B cell (primary cell): ENCODE measurements at regions not wholly inside any gene's neighbourhood (a gene's known extent, or its start where the extent isn't known, plus 50 kb on each side); places are given as distances from the start of the nearest gene placed in this dataset.
"Not testable (repeated sequence)": the region's sequence is repeated elsewhere in the genome, so short reads cannot be mapped to it uniquely, and the experiment has no call there.

Experiments
- ATAC-seq: fragments of 200-7000 bp; cut with Tn5 transposase; one replicate; pipeline ENCODE4 v1.10.0; 2021; ENCODE audit warnings: low read depth, mild to moderate bottlenecking, moderate number of reproducible peaks, moderate library complexity
- CTCF ChIA-PET: fragments of 350-600 bp; sonication (Branson Sonifier 250); formaldehyde crosslinking; loops from one replicate; lab custom pipeline; 2021; ENCODE audit warnings: antibody characterized with exemption, inconsistent platforms; lab: Charles Lee
- POLR2A ChIA-PET: fragments of 350-600 bp; sonication (Branson Sonifier 250); formaldehyde crosslinking; loops from one replicate; lab custom pipeline; 2021; ENCODE audit warnings: antibody characterized with exemption; lab: Charles Lee
- DNase-seq: peaks from one replicate; pipeline ENCODE4 v3.0.0; 2013
- H2AFZ ChIP-seq: 2 replicates; pipeline ENCODE4 v1.6.1; 2012; ENCODE audit warnings: mild to moderate bottlenecking, low read depth, low read length; ENCODE audit not compliant: insufficient read depth, poor library complexity, severe bottlenecking
- H3K27ac ChIP-seq, 2 donors: 1 replicate in 1 of 2; 2 replicates in 1 of 2; pipeline ENCODE4 v1.5.1; 2012 to 2013; ENCODE audit warnings: low read length in 2 of 2, mild to moderate bottlenecking in 2 of 2, moderate library complexity in 1 of 2
- H3K27me3 ChIP-seq, 4 experiments: fragments of 200-600 bp in 1 of 4; sonication (generic) in 1 of 4; replicated peaks in 1 of 4; 1 replicate in 2 of 4; 2 replicates in 2 of 4; pipeline versions ENCODE4 v1.6.1 to v1.7.0; 2013 to 2016; ENCODE audit warnings: low read length in 3 of 4, mild to moderate bottlenecking in 2 of 4, mixed read lengths in 1 of 4, moderate library complexity in 1 of 4; ENCODE audit not compliant: insufficient read depth in 4 of 4, control insufficient read depth in 3 of 4; ENCODE audit errors: control extremely low read depth in 1 of 4
- H3K36me3 ChIP-seq, 2 experiments: replicated peaks in 1 of 2; 1 replicate in 1 of 2; 2 replicates in 1 of 2; pipeline versions ENCODE4 v1.6.1 to v1.7.1; 2013; ENCODE audit warnings: low read length in 1 of 2; ENCODE audit not compliant: insufficient read depth in 2 of 2, control insufficient read depth in 1 of 2; ENCODE audit errors: control extremely low read depth in 1 of 2, extremely low read depth in 1 of 2
- H3K4me1 ChIP-seq, 2 donors: fragments of 200-600 bp in 1 of 2; sonication (generic) in 1 of 2; 1 replicate in 1 of 2; 2 replicates in 1 of 2; pipeline versions ENCODE4 v1.5.1 to v1.6.1; 2013 to 2017; ENCODE audit warnings: low read length in 2 of 2; ENCODE audit not compliant: control insufficient read depth in 2 of 2, insufficient read depth in 2 of 2
- H3K4me2 ChIP-seq: replicated peaks from 2 replicates; pipeline ENCODE3; 2012; ENCODE audit warnings: mild to moderate bottlenecking, low read depth, low read length; ENCODE audit not compliant: poor library complexity, severe bottlenecking
- H3K4me3 ChIP-seq, 5 experiments: fragments of 200-600 bp in 1 of 5; sonication (generic) in 1 of 5; 1 replicate in 3 of 5; 2 replicates in 2 of 5; pipeline versions ENCODE4 v1.5.1 to v1.7.0; 2011 to 2016; ENCODE audit warnings: low read length in 4 of 5, mild to moderate bottlenecking in 4 of 5, low read depth in 2 of 5, control low read depth in 1 of 5, moderate library complexity in 1 of 5; ENCODE audit not compliant: insufficient read depth in 1 of 5; ENCODE audit errors: control extremely low read depth in 1 of 5, extremely low read depth in 1 of 5
- H3K79me2 ChIP-seq: fragments of 200-600 bp; sonication (generic); one replicate; pipeline ENCODE4 v1.6.0; 2016; ENCODE audit warnings: low read length; ENCODE audit not compliant: control insufficient read depth, insufficient read depth
- H3K9ac ChIP-seq: fragments of 200-600 bp; sonication (generic); 2 replicates; pipeline ENCODE4 v1.6.1; 2017; ENCODE audit warnings: mild to moderate bottlenecking, low read length, moderate library complexity
- H3K9me3 ChIP-seq, 3 donors: one replicate each; pipeline versions ENCODE4 v1.6.1 to v1.7.1; 2013; ENCODE audit warnings: low read length in 2 of 3; ENCODE audit not compliant: control insufficient read depth in 2 of 3, insufficient read depth in 1 of 3; ENCODE audit errors: control extremely low read depth in 1 of 3
- H4K20me1 ChIP-seq: 2 replicates; pipeline ENCODE4 v1.6.0; 2012; ENCODE audit warnings: mild to moderate bottlenecking, low read length; ENCODE audit not compliant: insufficient read depth, control insufficient read depth, poor library complexity, severe bottlenecking
- H3K27ac Mint-ChIP-seq: one replicate; pipeline ENCODE4 v1.8.0; 2021; ENCODE audit warnings: mixed read lengths
- H3K27me3 Mint-ChIP-seq: one replicate; pipeline ENCODE4 v1.8.0; 2021; ENCODE audit warnings: mixed read lengths
- H3K4me1 Mint-ChIP-seq: one replicate; pipeline ENCODE4 v1.8.0; 2021; ENCODE audit warnings: mixed read lengths
- H3K4me3 Mint-ChIP-seq: one replicate; pipeline ENCODE4 v1.8.0; 2021; ENCODE audit warnings: mixed read lengths
- H3K9me3 Mint-ChIP-seq: one replicate; pipeline ENCODE4 v1.8.0; 2022; ENCODE audit warnings: mixed read lengths; ENCODE audit not compliant: insufficient read depth
- EZH2 ChIP-seq: IDR thresholded peaks from 2 replicates; pipeline ENCODE4 v1.6.1; 2012; ENCODE audit warnings: borderline replicate concordance, low read depth, mild to moderate bottlenecking, moderate library complexity, low read length; ENCODE audit not compliant: insufficient read depth, poor library complexity, severe bottlenecking
- WGBS: methylation state at CpG from one replicate; pipeline ENCODE4 v1.1.5; 2013; ENCODE audit warnings: missing lambda C conversion rate; ENCODE audit not compliant: insufficient coverage; 5-methylcytosine and 5-hydroxymethylcytosine counted together
- intact Hi-C: fragments of 100-400 bp; cut with micrococcal nuclease; formaldehyde crosslinking; loops from one replicate; pipeline ENCODE4 v1.10.0; 2022
- TF ChIP-seq, protein P1 (sequence below): fragments of 200-600 bp; IDR thresholded peaks from one replicate; pipeline ENCODE4 v1.8.0; 2022; ENCODE audit warnings: antibody characterized with exemption, mild to moderate bottlenecking

DNA sequence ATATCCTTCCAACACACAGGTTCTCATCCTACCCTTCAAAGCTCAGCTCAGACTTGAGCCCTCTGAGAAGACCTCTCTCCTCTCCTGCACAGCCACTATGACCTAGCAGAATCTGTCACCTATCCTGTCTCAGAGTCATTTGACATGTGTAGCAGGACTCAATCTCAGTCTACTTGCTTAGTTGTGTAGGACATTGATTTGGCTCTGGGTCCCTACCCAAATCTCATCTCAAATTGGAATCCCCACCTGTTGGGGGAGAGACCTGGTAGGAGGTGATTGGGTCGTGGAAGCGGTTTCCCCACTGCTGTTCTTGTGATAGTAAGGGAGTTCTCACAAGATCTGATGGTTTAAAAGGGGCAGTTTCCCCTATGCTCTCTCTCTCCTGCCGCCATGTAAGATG lies 297.9 kb downstream of the CD83 start:
- WGBS = no CpG with 5 or more reads among the region's 3 CpGs
- no peak for TF ChIP-seq EZH2
- TF ChIP-seq, protein P1, sequence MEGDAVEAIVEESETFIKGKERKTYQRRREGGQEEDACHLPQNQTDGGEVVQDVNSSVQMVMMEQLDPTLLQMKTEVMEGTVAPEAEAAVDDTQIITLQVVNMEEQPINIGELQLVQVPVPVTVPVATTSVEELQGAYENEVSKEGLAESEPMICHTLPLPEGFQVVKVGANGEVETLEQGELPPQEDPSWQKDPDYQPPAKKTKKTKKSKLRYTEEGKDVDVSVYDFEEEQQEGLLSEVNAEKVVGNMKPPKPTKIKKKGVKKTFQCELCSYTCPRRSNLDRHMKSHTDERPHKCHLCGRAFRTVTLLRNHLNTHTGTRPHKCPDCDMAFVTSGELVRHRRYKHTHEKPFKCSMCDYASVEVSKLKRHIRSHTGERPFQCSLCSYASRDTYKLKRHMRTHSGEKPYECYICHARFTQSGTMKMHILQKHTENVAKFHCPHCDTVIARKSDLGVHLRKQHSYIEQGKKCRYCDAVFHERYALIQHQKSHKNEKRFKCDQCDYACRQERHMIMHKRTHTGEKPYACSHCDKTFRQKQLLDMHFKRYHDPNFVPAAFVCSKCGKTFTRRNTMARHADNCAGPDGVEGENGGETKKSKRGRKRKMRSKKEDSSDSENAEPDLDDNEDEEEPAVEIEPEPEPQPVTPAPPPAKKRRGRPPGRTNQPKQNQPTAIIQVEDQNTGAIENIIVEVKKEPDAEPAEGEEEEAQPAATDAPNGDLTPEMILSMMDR = no peak
- H3K27ac Mint-ChIP-seq = no peak overlapping the region

DNA sequence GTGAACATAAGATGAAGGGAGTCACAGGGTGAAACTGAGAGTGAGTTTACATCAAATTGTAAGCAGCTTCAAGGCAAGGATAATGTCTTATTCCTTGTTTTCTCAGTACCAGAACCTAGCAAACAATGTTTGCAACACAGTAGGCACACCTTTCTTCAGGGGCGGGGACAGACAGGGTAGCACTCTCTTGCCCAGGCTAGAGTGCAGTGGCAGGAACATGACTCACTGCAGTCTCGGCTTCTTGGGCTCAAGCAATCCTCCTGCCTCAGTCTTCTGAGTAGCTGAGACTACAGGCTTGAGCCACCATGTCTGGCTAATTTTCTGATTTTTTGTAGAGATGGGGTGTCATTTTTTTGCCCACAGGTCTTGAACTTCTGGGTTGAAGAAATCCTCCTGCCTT lies 299.8 kb downstream of the CD83 start:
- Histone ChIP-seq H3K36me3 (no peaks in the 10 kb centered on the region), H3K4me1 (no peaks in the 10 kb centered on the region), H3K9me3 (no peaks in the 10 kb centered on the region), H4K20me1 (no peaks in the 10 kb centered on the region), H3K9ac (no peak overlapping the region), H3K4me2 (no peak overlapping the region), H3K27me3 (no peaks in the 10 kb centered on the region), H2AFZ (no peak overlapping the region), H3K79me2 (no peaks in the 10 kb centered on the region), H3K4me3 (no peak overlapping the region), H3K27ac (no peak overlapping the region)
- intact Hi-C loops = no loop called here
- ATAC-seq = no peak
- no peak overlapping the region for H3K27ac Mint-ChIP-seq
- DNase-seq = no peak
- POLR2A ChIA-PET = no interaction called here
- H3K27me3 Mint-ChIP-seq = no peaks in the 10 kb centered on the region
- H3K9me3 Mint-ChIP-seq = no peaks in the 10 kb centered on the region
- H3K4me1 Mint-ChIP-seq = peaks cover 11% of the 10 kb centered on the region
- CTCF ChIA-PET = interaction anchor here (0.6 kb wide), 1 partner anchor 675 kb away, joined by 3 read pairs; no protein-coding TSS in a partner anchor
- no peak overlapping the region for H3K4me3 Mint-ChIP-seq
- no peak for TF ChIP-seq EZH2
- TF ChIP-seq, protein P1 = no peak
- 100% methylated on average over 2 of the region's 2 CpGs for WGBS

More for the DNA sequence above, 297.9 kb downstream of the CD83 start:
- Histone ChIP-seq H3K36me3 (no peaks in the 10 kb centered on the region), H3K4me3 (no peak overlapping the region), H3K27ac (no peak overlapping the region), H3K27me3 (no peaks in the 10 kb centered on the region), H3K9ac (no peak overlapping the region), H3K4me1 (no peaks in the 10 kb centered on the region), H3K4me2 (no peak overlapping the region), H4K20me1 (no peaks in the 10 kb centered on the region), H2AFZ (no peak overlapping the region), H3K9me3 (no peaks in the 10 kb centered on the region), H3K79me2 (no peaks in the 10 kb centered on the region)
- DNase-seq = no peak
- intact Hi-C loops = no loop called here
- POLR2A ChIA-PET = no interaction called here
- CTCF ChIA-PET = no interaction called here
- Mint-ChIP-seq H3K27me3 (no peaks in the 10 kb centered on the region), H3K4me3 (no peak overlapping the region), H3K9me3 (no peaks in the 10 kb centered on the region), H3K4me1 (peaks cover under 1% of the 10 kb centered on the region)
- no peak for ATAC-seq

DNA sequence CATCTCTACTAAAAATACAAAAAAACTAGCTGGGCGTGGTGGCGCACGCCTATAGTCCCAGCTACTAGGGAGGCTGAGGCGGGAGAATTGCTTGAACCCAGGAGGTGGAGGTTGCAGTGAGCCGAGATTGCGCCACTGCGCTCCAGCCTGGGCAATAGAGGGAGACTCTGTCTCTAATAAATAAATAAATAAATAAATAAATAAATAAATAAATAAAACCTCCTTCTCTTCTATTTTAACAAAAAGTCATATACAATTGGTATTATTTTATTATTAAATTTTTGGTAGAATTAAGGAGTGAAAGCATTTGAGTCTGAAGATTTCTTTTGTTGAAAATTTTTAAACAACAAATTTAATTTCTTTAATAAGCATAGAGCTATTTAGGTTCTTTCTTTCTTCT lies 301.7 kb downstream of the CD83 start:
- H3K27me3 Mint-ChIP-seq, H3K9ac ChIP-seq, H3K4me3 Mint-ChIP-seq, POLR2A ChIA-PET, H3K27ac Mint-ChIP-seq, H3K4me2 ChIP-seq, H2AFZ ChIP-seq, H3K27ac ChIP-seq, H3K9me3 ChIP-seq, H4K20me1 ChIP-seq, H3K36me3 ChIP-seq, H3K27me3 ChIP-seq, ATAC-seq, H3K79me2 ChIP-seq, intact Hi-C loops, H3K4me1 ChIP-seq, H3K9me3 Mint-ChIP-seq, DNase-seq, H3K4me3 ChIP-seq: not testable (repeated sequence)
- CTCF ChIA-PET = interaction anchor here (1.7 kb wide), 1 partner anchor 17 kb away, joined by 3 read pairs; no protein-coding TSS in a partner anchor
- peaks cover 16% of the 10 kb centered on the region for H3K4me1 Mint-ChIP-seq
- no CpG with 5 or more reads among the region's 7 CpGs for WGBS
